Neural progenitor cell (in vitro differentiated cells): ENCODE measurements at regions not wholly inside any gene's neighbourhood (a gene's known extent, or its start where the extent isn't known, plus 50 kb on each side); places are given as distances from the start of the nearest gene placed in this dataset.
A peak's percentile ranks its signal among the peaks of the same experiment; 100 is the strongest.

Experiments
- DNase-seq: peaks from one replicate; pipeline ENCODE4 v3.0.0-alpha.2; 2016; ENCODE audit warnings: low spot score
- H2AFZ ChIP-seq: fragments of 200-600 bp; sonication (generic); replicated peaks from 2 replicates; pipeline ENCODE4 v1.6.1; 2016; ENCODE audit warnings: antibody characterized with exemption
- H3F3A ChIP-seq: fragments of 200-600 bp; sonication (generic); 2 replicates; pipeline ENCODE4 v1.6.1; 2016; ENCODE audit warnings: antibody characterized with exemption, low read depth
- H3K27ac ChIP-seq: fragments of 200-600 bp; sonication (generic); 2 replicates; pipeline ENCODE4 v1.5.1; 2016; ENCODE audit warnings: mild to moderate bottlenecking
- H3K27me3 ChIP-seq: fragments of 200-600 bp; sonication (generic); 2 replicates; pipeline ENCODE4 v1.6.1; 2016; ENCODE audit warnings: mild to moderate bottlenecking, moderate library complexity
- H3K36me3 ChIP-seq: fragments of 200-600 bp; sonication (generic); 2 replicates; pipeline ENCODE4 v1.5.1; 2016
- H3K4me1 ChIP-seq: fragments of 200-600 bp; sonication (generic); 2 replicates; pipeline ENCODE4 v1.6.1; 2016; ENCODE audit warnings: mixed run types
- H3K4me2 ChIP-seq: fragments of 200-600 bp; sonication (generic); 2 replicates; pipeline ENCODE4 v1.6.1; 2016
- H3K4me3 ChIP-seq: fragments of 200-600 bp; sonication (generic); 2 replicates; pipeline ENCODE4 v1.5.1; 2016
- H3K79me2 ChIP-seq: fragments of 200-600 bp; sonication (generic); 2 replicates; pipeline ENCODE4 v1.6.1; 2016; ENCODE audit warnings: low read depth
- H3K9ac ChIP-seq: fragments of 200-600 bp; sonication (generic); 2 replicates; pipeline ENCODE4 v1.6.1; 2016
- H3K9me3 ChIP-seq: fragments of 200-600 bp; sonication (generic); 2 replicates; pipeline ENCODE4 v1.5.1; 2016; ENCODE audit warnings: low read depth
- H4K20me1 ChIP-seq: fragments of 200-600 bp; sonication (generic); 2 replicates; pipeline ENCODE4 v1.6.1; 2016; ENCODE audit warnings: low read depth
- H3K27ac Mint-ChIP-seq: 3 replicates; pipeline ENCODE4 v1.8.0; 2021; ENCODE audit warnings: mixed read lengths
- H3K27me3 Mint-ChIP-seq: 2 replicates; pipeline ENCODE4 v1.8.0; 2022; ENCODE audit warnings: low read depth, mild to moderate bottlenecking, inconsistent platforms, moderate library complexity, mixed read lengths; ENCODE audit not compliant: insufficient read depth
- H3K36me3 Mint-ChIP-seq: 3 replicates; pipeline ENCODE4 v1.8.0; 2021; ENCODE audit warnings: mixed read lengths
- H3K4me1 Mint-ChIP-seq: 3 replicates; pipeline ENCODE4 v1.8.0; 2021; ENCODE audit warnings: mixed read lengths
- H3K4me3 Mint-ChIP-seq: 3 replicates; pipeline ENCODE4 v1.8.0; 2021; ENCODE audit warnings: mild to moderate bottlenecking, moderate library complexity, mixed read lengths
- H3K9me3 Mint-ChIP-seq: 3 replicates; pipeline ENCODE4 v1.8.0; 2020; ENCODE audit warnings: mixed read lengths
- CTCF ChIP-seq: fragments of 200-600 bp; sonication (generic); IDR thresholded peaks from 2 replicates; pipeline ENCODE4 v1.5.1; 2017; ENCODE audit warnings: antibody characterized with exemption, mild to moderate bottlenecking
- EZH2 ChIP-seq: fragments of 200-600 bp; sonication (generic); IDR thresholded peaks from 2 replicates; pipeline ENCODE4 v1.6.1; 2017; ENCODE audit warnings: antibody characterized with exemption, mild to moderate bottlenecking, moderate library complexity
- EZH2phosphoT487 ChIP-seq: fragments of 200-600 bp; sonication (generic); IDR thresholded peaks from 2 replicates; pipeline ENCODE4 v1.6.1; 2017; ENCODE audit warnings: antibody characterized with exemption

- Mint-ChIP-seq H3K9me3 (peaks cover 5% of the 10 kb centered on the region), H3K36me3 (no peaks in the 10 kb centered on the region), H3K4me1 (no peaks in the 10 kb centered on the region), H3K4me3 (no peak overlapping the region), H3K27me3 (peaks cover 8% of the 10 kb centered on the region), H3K27ac (no peak overlapping the region)
- no peaks in the 10 kb centered on the region for H3K79me2 ChIP-seq
- TF ChIP-seq EZH2 (no peak), EZH2phosphoT487 (no peak), CTCF (no peak)
- no peaks in the 10 kb centered on the region for H4K20me1 ChIP-seq
- H2AFZ ChIP-seq = no peak overlapping the region
- H3K27me3 ChIP-seq = no peaks in the 10 kb centered on the region
- H3K9me3 ChIP-seq = no peaks in the 10 kb centered on the region
- no peak overlapping the region for H3K27ac ChIP-seq
- H3K4me3 ChIP-seq = no peak overlapping the region
- H3K4me1 ChIP-seq = no peaks in the 10 kb centered on the region
- no peaks in the 10 kb centered on the region for H3K36me3 ChIP-seq
- H3K9ac ChIP-seq = no peak overlapping the region
- no peak for DNase-seq
- H3F3A ChIP-seq = no peaks in the 10 kb centered on the region
- H3K4me2 ChIP-seq = no peak overlapping the region
Observed at GRCh38 chr3:67176396-67176795, 178.3 kb downstream of the KBTBD8 start.

GRCh38 chr3:67192466-67192865 is 194.4 kb downstream of the KBTBD8 start:
- Histone ChIP-seq H3K9ac (no peak overlapping the region), H3K79me2 (no peaks in the 10 kb centered on the region), H3K4me2 (no peak overlapping the region), H3K4me1 (no peaks in the 10 kb centered on the region), H3K4me3 (no peak overlapping the region), H2AFZ (no peak overlapping the region), H3K9me3 (no peaks in the 10 kb centered on the region), H3F3A (no peaks in the 10 kb centered on the region), H3K27ac (no peak overlapping the region), H4K20me1 (no peaks in the 10 kb centered on the region), H3K36me3 (no peaks in the 10 kb centered on the region), H3K27me3 (no peaks in the 10 kb centered on the region)
- no peak for DNase-seq
- no peak overlapping the region for H3K4me3 Mint-ChIP-seq
- H3K9me3 Mint-ChIP-seq = peaks cover 2% of the 10 kb centered on the region
- H3K4me1 Mint-ChIP-seq = peaks cover under 1% of the 10 kb centered on the region
- H3K27ac Mint-ChIP-seq = no peak overlapping the region
- no peak for TF ChIP-seq EZH2phosphoT487
- no peak for TF ChIP-seq CTCF
- no peak for TF ChIP-seq EZH2
- H3K27me3 Mint-ChIP-seq = no peaks in the 10 kb centered on the region
- H3K36me3 Mint-ChIP-seq = no peaks in the 10 kb centered on the region

- DNase-seq = peak; percentile 9
- Histone ChIP-seq H3K27me3 (no peaks in the 10 kb centered on the region), H3K4me3 (no peak overlapping the region), H3K9me3 (no peaks in the 10 kb centered on the region), H4K20me1 (no peaks in the 10 kb centered on the region), H3K4me2 (no peak overlapping the region), H3K79me2 (no peaks in the 10 kb centered on the region), H3F3A (peaks cover 4% of the 10 kb centered on the region), H3K36me3 (no peaks in the 10 kb centered on the region), H3K9ac (no peak overlapping the region), H2AFZ (peak overlapping the region; percentile 42), H3K27ac (no peak overlapping the region), H3K4me1 (peaks cover 12% of the 10 kb centered on the region)
- TF ChIP-seq EZH2 (no peak), EZH2phosphoT487 (no peak), CTCF (no peak)
- H3K36me3 Mint-ChIP-seq = no peaks in the 10 kb centered on the region
- no peak overlapping the region for H3K27ac Mint-ChIP-seq
- H3K9me3 Mint-ChIP-seq = no peaks in the 10 kb centered on the region
- H3K4me1 Mint-ChIP-seq = peaks cover 17% of the 10 kb centered on the region
- no peaks in the 10 kb centered on the region for H3K27me3 Mint-ChIP-seq
- H3K4me3 Mint-ChIP-seq = no peak overlapping the region
Observed at GRCh38 chr3:67196677-67197076, 198.6 kb downstream of the KBTBD8 start.
